Liver (tissue), 8 donors: ENCODE measurements at regions not wholly inside any gene's neighbourhood (a gene's known extent, or its start where the extent isn't known, plus 50 kb on each side); places are given as distances from the start of the nearest gene placed in this dataset.
"Not testable (repeated sequence)": the region's sequence is repeated elsewhere in the genome, so short reads cannot be mapped to it uniquely, and the experiment has no call there.

Experiments
- DNase-seq: peaks from one replicate; pipeline ENCODE4 v3.0.0-alpha.2; 2017; ENCODE audit warnings: low spot score
- H3K27ac ChIP-seq, 2 donors: one replicate each; pipeline ENCODE4 v1.7.0; 2013; ENCODE audit warnings: inconsistent platforms in 2 of 2, low read length in 2 of 2, control low read depth in 1 of 2, low read depth in 1 of 2, mild to moderate bottlenecking in 1 of 2
- H3K27me3 ChIP-seq, 4 donors: one replicate each; pipeline versions ENCODE4 v1.6.1 to v1.7.0; 2013; ENCODE audit warnings: low read length in 3 of 4, inconsistent platforms in 1 of 4, mild to moderate bottlenecking in 1 of 4, moderate library complexity in 1 of 4; ENCODE audit not compliant: control insufficient read depth in 4 of 4, insufficient read depth in 4 of 4
- H3K36me3 ChIP-seq, 4 donors: one replicate each; pipeline versions ENCODE4 v1.6.1 to v1.7.0; 2013; ENCODE audit warnings: low read length in 3 of 4, mild to moderate bottlenecking in 3 of 4, low read depth in 1 of 4, moderate library complexity in 1 of 4; ENCODE audit not compliant: control insufficient read depth in 4 of 4, insufficient read depth in 3 of 4
- H3K4me1 ChIP-seq, 4 donors: one replicate each; pipeline versions ENCODE4 v1.6.1 to v1.7.0; 2013; ENCODE audit warnings: low read length in 3 of 4, mild to moderate bottlenecking in 3 of 4, moderate library complexity in 1 of 4; ENCODE audit not compliant: control insufficient read depth in 4 of 4, insufficient read depth in 4 of 4
- H3K4me3 ChIP-seq, 3 donors: one replicate each; pipeline versions ENCODE4 v1.6.1 to v1.7.0; 2013; ENCODE audit warnings: low read length in 3 of 3, control low read depth in 1 of 3, low read depth in 1 of 3, mild to moderate bottlenecking in 1 of 3
- H3K9ac ChIP-seq, 2 donors: one replicate each; pipeline ENCODE4 v1.7.0; 2013; ENCODE audit warnings: low read length in 2 of 2, mild to moderate bottlenecking in 2 of 2, moderate library complexity in 2 of 2, control low read depth in 1 of 2, low read depth in 1 of 2
- H3K9me3 ChIP-seq, 4 donors: one replicate each; pipeline versions ENCODE4 v1.6.1 to v1.7.0; 2013; ENCODE audit warnings: low read length in 3 of 4; ENCODE audit not compliant: control insufficient read depth in 4 of 4
- ATF3 ChIP-seq: IDR thresholded peaks from 2 replicates; pipeline ENCODE4 v1.6.1; 2016; ENCODE audit warnings: antibody characterized with exemption
- CTCF ChIP-seq: fragments of 150-350 bp; IDR thresholded peaks from 2 replicates; pipeline ENCODE4 v1.5.1; 2017; ENCODE audit warnings: improper control_type of control experiment, low read depth, low read length; ENCODE audit not compliant: missing input control
- EGR1 ChIP-seq, 2 donors: IDR thresholded peaks; 2 replicates each; pipeline ENCODE4 v1.6.1; 2016 to 2018; ENCODE audit warnings: antibody characterized with exemption in 2 of 2, low read depth in 2 of 2
- FOXA1 ChIP-seq: IDR thresholded peaks from 2 replicates; pipeline ENCODE4 v1.6.1; 2016; ENCODE audit warnings: antibody characterized with exemption
- FOXA2 ChIP-seq: IDR thresholded peaks from 2 replicates; pipeline ENCODE4 v1.6.1; 2016; ENCODE audit warnings: antibody characterized with exemption
- GABPA ChIP-seq, 2 donors: IDR thresholded peaks in 1 of 2; conservative IDR thresholded peaks in 1 of 2; 2 replicates each; pipeline ENCODE4 v1.6.1; 2016; ENCODE audit warnings: antibody characterized with exemption in 2 of 2, mild to moderate bottlenecking in 1 of 2, moderate library complexity in 1 of 2
- HNF4A ChIP-seq, 2 donors: conservative IDR thresholded peaks; 2 replicates each; pipeline ENCODE4 v1.6.1; 2016; ENCODE audit warnings: antibody characterized with exemption in 2 of 2, mild to moderate bottlenecking in 2 of 2
- MAX ChIP-seq: IDR thresholded peaks from 2 replicates; pipeline ENCODE4 v1.6.1; 2016; ENCODE audit warnings: antibody characterized with exemption
- NR2F2 ChIP-seq: IDR thresholded peaks from 2 replicates; pipeline ENCODE4 v1.6.1; 2016; ENCODE audit warnings: antibody characterized with exemption
- RAD21 ChIP-seq, 2 donors: IDR thresholded peaks; 2 replicates each; pipeline ENCODE4 v1.6.1; 2016; ENCODE audit warnings: antibody characterized with exemption in 2 of 2, mild to moderate bottlenecking in 2 of 2
- REST ChIP-seq: IDR thresholded peaks from 2 replicates; pipeline ENCODE4 v1.6.1; 2016; ENCODE audit warnings: antibody characterized with exemption, mild to moderate bottlenecking
- RXRA ChIP-seq, 2 donors: IDR thresholded peaks; 2 replicates each; pipeline ENCODE4 v1.6.1; 2017 to 2018; ENCODE audit warnings: antibody characterized with exemption in 2 of 2, mild to moderate bottlenecking in 1 of 2
- SP1 ChIP-seq: IDR thresholded peaks from 2 replicates; pipeline ENCODE4 v1.6.1; 2018; ENCODE audit warnings: antibody characterized with exemption, mild to moderate bottlenecking
- TAF1 ChIP-seq: conservative IDR thresholded peaks from 2 replicates; pipeline ENCODE4 v1.6.1; 2016; ENCODE audit warnings: antibody characterized with exemption, mild to moderate bottlenecking
- YY1 ChIP-seq: IDR thresholded peaks from 2 replicates; pipeline ENCODE4 v1.6.1; 2016; ENCODE audit warnings: antibody characterized with exemption, mild to moderate bottlenecking
- ZBTB33 ChIP-seq: IDR thresholded peaks from 2 replicates; pipeline ENCODE4 v1.6.1; 2016; ENCODE audit warnings: antibody characterized with exemption
- WGBS: extraction: QIAGEN DNeasy Blood & Tissue Kit; methylation state at CpG from one replicate; pipeline ENCODE4 v1.1.7; 2013; 5-methylcytosine and 5-hydroxymethylcytosine counted together
- donor health status: healthy.
- donor health status: healthy.
- donor health status: healthy.
- donor health status: healthy.
- donor health status: healthy.

GRCh38 chrX:115983148-115983547 is 187.4 kb upstream of the AGTR2 start:
- 75% methylated on average over 1 of the region's 1 CpG for WGBS
- H3K4me1 ChIP-seq, H3K27ac ChIP-seq, H3K9me3 ChIP-seq, H3K4me3 ChIP-seq, DNase-seq, H3K9ac ChIP-seq, H3K36me3 ChIP-seq, H3K27me3 ChIP-seq: not testable (repeated sequence)

- H3K27ac ChIP-seq, H3K36me3 ChIP-seq, H3K9ac ChIP-seq, H3K27me3 ChIP-seq, H3K4me1 ChIP-seq, H3K4me3 ChIP-seq, DNase-seq, H3K9me3 ChIP-seq: not testable (repeated sequence)
- 84% methylated on average over 1 of the region's 1 CpG for WGBS
Observed at GRCh38 chrX:115987464-115987863, 183.1 kb upstream of the AGTR2 start.

- Histone ChIP-seq H3K27ac (no peak overlapping the region), H3K27me3 (no peaks in the 10 kb centered on the region), H3K36me3 (no peaks in the 10 kb centered on the region), H3K4me3 (no peak overlapping the region), H3K9ac (no peak overlapping the region), H3K9me3 (no peaks in the 10 kb centered on the region), H3K4me1 (no peaks in the 10 kb centered on the region)
- WGBS, result 27% methylated on average over 3 of the region's 3 CpGs
- TF ChIP-seq HNF4A (conservative IDR thresholded peaks at IDR 0.05), result no peak
- no peak for TF ChIP-seq TAF1
- TF ChIP-seq MAX, result no peak
- no peak for TF ChIP-seq FOXA2
- TF ChIP-seq RXRA (IDR thresholded peaks at IDR 0.05), result no peak
- no peak for TF ChIP-seq REST
- peak; percentile 66 to 73 for TF ChIP-seq RAD21 (IDR thresholded peaks at IDR 0.05)
- TF ChIP-seq YY1, result no peak
- TF ChIP-seq ZBTB33, result no peak
- TF ChIP-seq FOXA1, result no peak
- peak; percentile 35 for TF ChIP-seq CTCF
- no peak for TF ChIP-seq NR2F2
- TF ChIP-seq SP1, result no peak
- no peak for TF ChIP-seq EGR1 (IDR thresholded peaks at IDR 0.05; ENCODE audit: low read depth in 2 of 2)
- no peak for TF ChIP-seq ATF3
- no peak for TF ChIP-seq GABPA (IDR thresholded peaks at IDR 0.05 in 1 of 2, conservative IDR thresholded peaks at IDR 0.05 in 1 of 2)
- no peak for DNase-seq
Observed at GRCh38 chrX:115988825-115989224, 181.7 kb upstream of the AGTR2 start.
